ENCODE measurements at regions not wholly inside any gene's neighbourhood (a gene's known extent, or its start where the extent isn't known, plus 50 kb on each side); places are given as distances from the start of the nearest gene placed in this dataset.
"Not testable (repeated sequence)": the region's sequence is repeated elsewhere in the genome, so short reads cannot be mapped to it uniquely, and the experiment has no call there.

GRCh38 chr13:50745542-50746115 is 97.9 kb downstream of the DLEU7 start:
- Histone ChIP-seq H3K4me3 (no peak overlapping the region), H3K36me3 (replicated peaks in 1 of 2; ENCODE audit: insufficient read depth in 1 of 2, low read depth in 2 of 2) (no peaks in the 10 kb centered on the region), H3K27ac (no peak overlapping the region), H3K9me3 (no peaks in the 10 kb centered on the region), H3K4me1 (no peaks in the 10 kb centered on the region), H3K27me3 (no peaks in the 10 kb centered on the region)
- no peak for TF ChIP-seq POLR2A (IDR thresholded peaks at IDR 0.05)
- TF ChIP-seq CTCF (IDR thresholded peaks at IDR 0.05): no peak
- DNase-seq (no peak), ATAC-seq (no peak)
- intact Hi-C loops (cut with DNase I): no loop called here
- WGBS, 2 donors: 49 to 56% methylated on average over 4 of the region's 4 CpGs

DNA sequence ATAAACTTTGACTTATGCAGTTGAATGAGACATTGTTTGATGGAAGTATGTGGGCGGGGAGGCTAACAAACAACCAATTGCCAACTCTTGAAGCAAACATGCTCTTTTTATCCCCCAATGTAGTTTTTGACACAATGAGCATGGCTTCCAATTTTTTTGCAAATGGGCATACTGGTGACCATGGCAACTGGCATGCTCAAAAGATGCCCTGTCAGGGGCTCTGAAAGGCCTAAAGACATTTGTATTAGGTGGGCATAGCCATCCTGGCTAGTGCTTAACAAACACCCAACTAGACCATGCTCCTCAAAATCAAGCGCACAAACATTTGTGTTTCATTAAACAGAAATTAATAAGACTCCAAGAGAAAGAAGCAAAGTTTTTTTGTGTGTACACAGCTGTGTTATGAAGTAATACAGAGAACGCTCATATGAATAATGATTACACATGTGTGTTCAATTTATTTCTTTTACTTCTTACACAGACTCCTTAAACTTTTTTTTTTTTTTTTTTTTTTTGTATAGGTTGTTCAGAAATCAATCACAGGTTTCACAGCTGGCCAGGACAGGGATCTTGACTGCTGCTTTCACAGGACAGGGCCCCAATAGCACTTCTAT is 95.6 kb downstream of the DLEU7 start:
- Histone ChIP-seq H3K36me3 (replicated peaks in 1 of 2; ENCODE audit: insufficient read depth in 1 of 2, low read depth in 2 of 2) (no peaks in the 10 kb centered on the region), H3K27me3 (no peaks in the 10 kb centered on the region), H3K4me3 (no peak overlapping the region), H3K4me1 (no peaks in the 10 kb centered on the region), H3K27ac (no peak overlapping the region), H3K9me3 (no peaks in the 10 kb centered on the region)
- no peak for DNase-seq
- no peak for ATAC-seq
- TF ChIP-seq POLR2A (IDR thresholded peaks at IDR 0.05): no peak
- TF ChIP-seq CTCF (IDR thresholded peaks at IDR 0.05): no peak
- intact Hi-C loops (cut with DNase I): no loop called here
- WGBS, 2 donors: 66 to 70% methylated on average over 3 of the region's 3 CpGs

DNA sequence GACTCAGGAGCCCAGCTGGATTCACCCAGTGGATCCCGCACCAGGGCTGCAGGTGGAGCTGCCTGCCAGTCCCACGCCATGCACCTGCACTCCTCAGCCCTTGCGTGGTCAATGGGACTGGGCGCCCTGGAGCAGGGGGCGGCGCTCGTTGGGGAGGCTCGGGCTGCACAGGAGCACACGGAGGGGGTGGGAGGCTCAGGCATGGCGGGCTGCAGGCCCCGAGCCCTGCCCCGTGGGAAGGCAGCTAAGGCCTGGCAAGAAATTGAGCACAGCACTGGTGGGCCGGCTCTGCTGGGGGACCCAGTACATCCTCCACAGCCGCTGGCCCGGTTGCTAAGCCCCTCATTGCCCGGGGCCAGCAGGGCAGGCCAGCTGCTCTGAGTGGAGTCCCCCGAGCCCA is 90.3 kb downstream of the DLEU7 start:
- intact Hi-C loops (cut with DNase I); ATAC-seq; H3K36me3 ChIP-seq (replicated peaks in 1 of 2; ENCODE audit: insufficient read depth in 1 of 2, low read depth in 2 of 2); H3K4me3 ChIP-seq; H3K9me3 ChIP-seq; H3K27ac ChIP-seq; H3K4me1 ChIP-seq; DNase-seq; H3K27me3 ChIP-seq: not testable (repeated sequence)
- WGBS, 2 donors: 80 to 81% methylated on average over 1 to 14 of the region's 17 CpGs

GRCh38 chr13:50755862-50756685 is 87.4 kb downstream of the DLEU7 start:
- H3K4me3 ChIP-seq; DNase-seq; H3K9me3 ChIP-seq; intact Hi-C loops (cut with DNase I); H3K4me1 ChIP-seq; ATAC-seq; H3K27me3 ChIP-seq; H3K36me3 ChIP-seq (replicated peaks in 1 of 2; ENCODE audit: insufficient read depth in 1 of 2, low read depth in 2 of 2); H3K27ac ChIP-seq: not testable (repeated sequence)
- 79 to 88% methylated on average over 6 to 8 of the region's 8 CpGs for WGBS, 2 donors

GRCh38 chr13:50757008-50757407 is 86.5 kb downstream of the DLEU7 start:
- intact Hi-C loops (cut with DNase I): no loop called here
- no peaks in the 10 kb centered on the region for H3K27me3 ChIP-seq
- H3K4me1 ChIP-seq: no peaks in the 10 kb centered on the region
- H3K9me3 ChIP-seq: no peaks in the 10 kb centered on the region
- DNase-seq (no peak), ATAC-seq (no peak)
- WGBS, 2 donors: 70 to 77% methylated on average over 3 of the region's 3 CpGs
- H3K27ac ChIP-seq: no peak overlapping the region
- TF ChIP-seq CTCF (IDR thresholded peaks at IDR 0.05): no peak
- TF ChIP-seq POLR2A (IDR thresholded peaks at IDR 0.05): no peak
- no peak overlapping the region for H3K4me3 ChIP-seq
- H3K36me3 ChIP-seq (replicated peaks in 1 of 2; ENCODE audit: insufficient read depth in 1 of 2, low read depth in 2 of 2): no peaks in the 10 kb centered on the region

Measured in body of pancreas (tissue), 4 donors.